Peyer's patch (tissue), 4 donors: ENCODE measurements at regions not wholly inside any gene's neighbourhood (a gene's known extent, or its start where the extent isn't known, plus 50 kb on each side); places are given as distances from the start of the nearest gene placed in this dataset.

Experiments used
- POLR2A ChIP-seq, 2 donors: fragments of 450-650 bp; IDR thresholded peaks; one replicate each; pipeline ENCODE4 v1.5.1; 2017; ENCODE audit warnings: antibody characterized with exemption in 2 of 2, mild to moderate bottlenecking in 2 of 2, moderate library complexity in 2 of 2
- TF ChIP-seq, protein P1 (sequence below), 6 experiments: fragments of 450-650 bp in 4 of 6; fragments of 200-600 bp in 2 of 6; sonication (generic) in 1 of 6; IDR thresholded peaks; one replicate each; pipeline ENCODE4 v1.5.1; 2017 to 2019; ENCODE audit warnings: antibody characterized with exemption in 6 of 6, mild to moderate bottlenecking in 3 of 6, moderate library complexity in 1 of 6

GRCh38 chr11:129720994-129721393 is 94.7 kb upstream of the TMEM45B start:
- TF ChIP-seq, protein P1, sequence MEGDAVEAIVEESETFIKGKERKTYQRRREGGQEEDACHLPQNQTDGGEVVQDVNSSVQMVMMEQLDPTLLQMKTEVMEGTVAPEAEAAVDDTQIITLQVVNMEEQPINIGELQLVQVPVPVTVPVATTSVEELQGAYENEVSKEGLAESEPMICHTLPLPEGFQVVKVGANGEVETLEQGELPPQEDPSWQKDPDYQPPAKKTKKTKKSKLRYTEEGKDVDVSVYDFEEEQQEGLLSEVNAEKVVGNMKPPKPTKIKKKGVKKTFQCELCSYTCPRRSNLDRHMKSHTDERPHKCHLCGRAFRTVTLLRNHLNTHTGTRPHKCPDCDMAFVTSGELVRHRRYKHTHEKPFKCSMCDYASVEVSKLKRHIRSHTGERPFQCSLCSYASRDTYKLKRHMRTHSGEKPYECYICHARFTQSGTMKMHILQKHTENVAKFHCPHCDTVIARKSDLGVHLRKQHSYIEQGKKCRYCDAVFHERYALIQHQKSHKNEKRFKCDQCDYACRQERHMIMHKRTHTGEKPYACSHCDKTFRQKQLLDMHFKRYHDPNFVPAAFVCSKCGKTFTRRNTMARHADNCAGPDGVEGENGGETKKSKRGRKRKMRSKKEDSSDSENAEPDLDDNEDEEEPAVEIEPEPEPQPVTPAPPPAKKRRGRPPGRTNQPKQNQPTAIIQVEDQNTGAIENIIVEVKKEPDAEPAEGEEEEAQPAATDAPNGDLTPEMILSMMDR (IDR thresholded peaks at IDR 0.05) = no peak
- TF ChIP-seq POLR2A (IDR thresholded peaks at IDR 0.05) = no peak
